Activated CD4-positive, alpha-beta T cell treated with anti-CD3 and anti-CD28 coated beads, Interleukin-2, amount 50 U/mL, for 1 hour (primary cell): ENCODE measurements at regions not wholly inside any gene's neighbourhood (a gene's known extent, or its start where the extent isn't known, plus 50 kb on each side); places are given as distances from the start of the nearest gene placed in this dataset.

Experiments
- DNase-seq: peaks from one replicate; pipeline ENCODE4 v3.0.0-alpha.2; 2020

DNA sequence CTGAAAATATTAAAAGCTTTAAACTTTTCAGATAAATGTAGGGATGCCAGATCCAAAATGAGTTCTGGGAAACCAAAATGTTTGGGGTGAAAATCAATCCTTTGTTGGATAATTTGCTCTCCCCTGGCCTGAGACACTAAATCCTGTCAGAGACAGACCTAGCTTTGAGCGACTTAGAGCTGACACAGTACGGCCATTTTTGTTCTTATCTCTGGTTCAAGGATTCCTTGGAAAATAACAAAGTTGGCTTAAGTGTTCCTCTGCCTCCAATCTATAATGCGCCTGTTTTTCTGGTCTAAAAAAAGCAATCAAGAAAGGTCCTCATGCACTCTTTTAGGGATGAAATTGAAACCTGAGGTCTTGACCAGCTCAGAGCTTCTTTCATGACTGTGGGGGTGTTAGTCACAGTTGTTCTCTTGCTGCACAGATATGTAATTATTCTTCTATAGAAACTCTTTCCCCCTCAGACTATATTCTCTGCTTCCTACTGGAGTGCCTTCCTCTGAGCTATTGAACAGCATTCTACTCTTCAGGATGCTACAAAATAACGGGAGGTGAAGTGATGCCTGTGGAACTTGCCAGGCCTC is 52.3 kb upstream of the EGLN3 start:
- no peak for DNase-seq
